NT2/D1 (cell line): ENCODE measurements at regions not wholly inside any gene's neighbourhood (a gene's known extent, or its start where the extent isn't known, plus 50 kb on each side); places are given as distances from the start of the nearest gene placed in this dataset.

Experiments used
- DNase-seq: peaks from one replicate; pipeline ENCODE4 v3.0.0-alpha.2; 2011; ENCODE audit warnings: low read depth, low spot score
- H3K27me3 ChIP-seq: 2 replicates; pipeline ENCODE4 v1.6.0; 2011; ENCODE audit warnings: mild to moderate bottlenecking; ENCODE audit not compliant: insufficient read length, insufficient read depth
- H3K36me3 ChIP-seq: 2 replicates; pipeline ENCODE4 v1.6.1; 2011; ENCODE audit warnings: mild to moderate bottlenecking, low read length, mixed read lengths; ENCODE audit not compliant: insufficient read depth, insufficient read length
- H3K4me1 ChIP-seq: 2 replicates; pipeline ENCODE4 v1.5.1; 2011; ENCODE audit not compliant: insufficient read depth, insufficient read length
- H3K4me3 ChIP-seq: 2 replicates; pipeline ENCODE4 v1.5.1; 2011; ENCODE audit warnings: low read depth; ENCODE audit not compliant: insufficient read length
- H3K9ac ChIP-seq: 2 replicates; pipeline ENCODE4 v1.6.0; 2011; ENCODE audit warnings: low read depth; ENCODE audit not compliant: insufficient read length
- H3K9me3 ChIP-seq: 2 replicates; pipeline ENCODE4 v1.5.1; 2011; ENCODE audit warnings: mild to moderate bottlenecking, low read length; ENCODE audit not compliant: insufficient read depth
- SUZ12 ChIP-seq: IDR thresholded peaks from 2 replicates; pipeline ENCODE4 v1.6.1; 2011; ENCODE audit not compliant: insufficient read length, insufficient read depth; ENCODE audit errors: extremely low read depth
- YY1 ChIP-seq: IDR thresholded peaks from 2 replicates; pipeline ENCODE4 v1.6.1; 2011; ENCODE audit not compliant: insufficient read length, insufficient read depth
- ZNF274 ChIP-seq: IDR thresholded peaks from 2 replicates; pipeline ENCODE4 v1.6.1; 2011; ENCODE audit warnings: mild to moderate bottlenecking, low read depth, low read length

GRCh38 chr2:213232649-213233437 is 51.4 kb upstream of the SPAG16 start:
- H3K4me3 ChIP-seq, result no peak overlapping the region
- TF ChIP-seq ZNF274 (no peak), YY1 (no peak), SUZ12 (no peak)
- H3K9ac ChIP-seq, result no peak overlapping the region
- no peaks in the 10 kb centered on the region for H3K4me1 ChIP-seq
- H3K36me3 ChIP-seq, result no peaks in the 10 kb centered on the region
- no peaks in the 10 kb centered on the region for H3K27me3 ChIP-seq
- peak; percentile 50 for DNase-seq
- H3K9me3 ChIP-seq, result no peaks in the 10 kb centered on the region

- Histone ChIP-seq H3K27me3 (no peaks in the 10 kb centered on the region), H3K4me3 (no peak overlapping the region), H3K4me1 (no peaks in the 10 kb centered on the region), H3K36me3 (no peaks in the 10 kb centered on the region), H3K9me3 (no peaks in the 10 kb centered on the region), H3K9ac (no peak overlapping the region)
- DNase-seq, result no peak
- TF ChIP-seq ZNF274 (no peak), YY1 (no peak), SUZ12 (no peak)
Observed at GRCh38 chr2:213233438-213234330, 50.6 kb upstream of the SPAG16 start.
